Naive B cell (primary cell): ENCODE measurements at regions not wholly inside any gene's neighbourhood (a gene's known extent, or its start where the extent isn't known, plus 50 kb on each side); places are given as distances from the start of the nearest gene placed in this dataset.

Source experiments
- ATAC-seq, 2 donors: fragments of 150-1000 bp; cut with Tn5 transposase; 2 replicates each; pipeline ENCODE4 v1.10.0; 2021; ENCODE audit warnings: low read depth in 2 of 2, mild to moderate bottlenecking in 2 of 2, moderate library complexity in 2 of 2
- DNase-seq: peaks from one replicate; pipeline ENCODE4 v3.0.0; 2022
- H3K27ac Mint-ChIP-seq, 6 donors: one replicate each; pipeline ENCODE4 v1.8.0; 2020 to 2022; ENCODE audit warnings: mild to moderate bottlenecking in 6 of 6, mixed read lengths in 6 of 6, moderate library complexity in 5 of 6, inconsistent platforms in 2 of 6
- H3K27me3 Mint-ChIP-seq, 3 donors: one replicate each; pipeline ENCODE4 v1.8.0; 2021 to 2022; ENCODE audit warnings: mixed read lengths in 3 of 3, mild to moderate bottlenecking in 1 of 3
- H3K36me3 Mint-ChIP-seq, 2 donors: one replicate each; pipeline ENCODE4 v1.8.0; 2020 to 2022; ENCODE audit warnings: mixed read lengths in 2 of 2, inconsistent platforms in 1 of 2, mild to moderate bottlenecking in 1 of 2
- H3K4me1 Mint-ChIP-seq, 3 donors: one replicate each; pipeline ENCODE4 v1.8.0; 2020 to 2022; ENCODE audit warnings: mixed read lengths in 3 of 3, inconsistent platforms in 1 of 3, mild to moderate bottlenecking in 1 of 3, moderate library complexity in 1 of 3
- H3K4me3 Mint-ChIP-seq, 8 donors: one replicate each; pipeline ENCODE4 v1.8.0; 2020 to 2022; ENCODE audit warnings: mild to moderate bottlenecking in 8 of 8, mixed read lengths in 8 of 8, moderate library complexity in 8 of 8, inconsistent platforms in 2 of 8
- H3K9me3 Mint-ChIP-seq, 7 donors: one replicate each; pipeline ENCODE4 v1.8.0; 2020 to 2022; ENCODE audit warnings: mixed read lengths in 7 of 7, mild to moderate bottlenecking in 5 of 7, inconsistent platforms in 2 of 7, moderate library complexity in 1 of 7

DNA sequence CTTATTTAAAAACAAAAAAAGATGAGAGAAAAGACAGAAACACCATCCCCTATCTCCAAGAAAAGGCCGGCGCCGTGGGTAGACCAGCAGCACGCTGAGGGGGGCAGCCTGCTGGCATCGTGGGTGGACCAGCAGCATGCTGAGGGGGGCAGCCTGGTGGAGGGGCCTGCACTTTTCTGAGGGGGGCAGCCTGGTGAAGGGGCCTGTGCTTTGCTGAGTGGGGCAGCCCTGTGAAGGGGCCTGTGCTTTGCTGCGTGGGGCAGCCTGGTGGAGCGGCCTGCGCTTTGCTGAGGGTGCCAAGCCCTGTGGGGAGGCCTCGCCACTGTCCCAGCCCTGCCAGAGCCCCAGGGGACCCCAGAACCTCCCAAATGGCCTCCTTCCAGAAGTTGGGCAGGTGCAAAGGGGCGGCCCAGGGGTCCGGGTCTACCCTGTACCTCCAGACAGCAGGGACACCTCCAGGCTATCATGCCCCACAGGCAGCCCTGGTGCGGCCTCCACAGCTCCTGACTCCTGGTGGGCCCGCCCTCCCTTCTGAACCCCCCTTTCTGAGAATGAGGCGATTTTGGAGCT lies 1185.7 kb downstream of the BRD1 start:
- no peaks in the 10 kb centered on the region for H3K27me3 Mint-ChIP-seq
- no peak for DNase-seq
- no peaks in the 10 kb centered on the region for H3K9me3 Mint-ChIP-seq
- H3K27ac Mint-ChIP-seq = no peak overlapping the region
- H3K4me3 Mint-ChIP-seq = no peak overlapping the region
- H3K4me1 Mint-ChIP-seq = no peaks in the 10 kb centered on the region
- no peak for ATAC-seq
- H3K36me3 Mint-ChIP-seq = no peaks in the 10 kb centered on the region

DNA sequence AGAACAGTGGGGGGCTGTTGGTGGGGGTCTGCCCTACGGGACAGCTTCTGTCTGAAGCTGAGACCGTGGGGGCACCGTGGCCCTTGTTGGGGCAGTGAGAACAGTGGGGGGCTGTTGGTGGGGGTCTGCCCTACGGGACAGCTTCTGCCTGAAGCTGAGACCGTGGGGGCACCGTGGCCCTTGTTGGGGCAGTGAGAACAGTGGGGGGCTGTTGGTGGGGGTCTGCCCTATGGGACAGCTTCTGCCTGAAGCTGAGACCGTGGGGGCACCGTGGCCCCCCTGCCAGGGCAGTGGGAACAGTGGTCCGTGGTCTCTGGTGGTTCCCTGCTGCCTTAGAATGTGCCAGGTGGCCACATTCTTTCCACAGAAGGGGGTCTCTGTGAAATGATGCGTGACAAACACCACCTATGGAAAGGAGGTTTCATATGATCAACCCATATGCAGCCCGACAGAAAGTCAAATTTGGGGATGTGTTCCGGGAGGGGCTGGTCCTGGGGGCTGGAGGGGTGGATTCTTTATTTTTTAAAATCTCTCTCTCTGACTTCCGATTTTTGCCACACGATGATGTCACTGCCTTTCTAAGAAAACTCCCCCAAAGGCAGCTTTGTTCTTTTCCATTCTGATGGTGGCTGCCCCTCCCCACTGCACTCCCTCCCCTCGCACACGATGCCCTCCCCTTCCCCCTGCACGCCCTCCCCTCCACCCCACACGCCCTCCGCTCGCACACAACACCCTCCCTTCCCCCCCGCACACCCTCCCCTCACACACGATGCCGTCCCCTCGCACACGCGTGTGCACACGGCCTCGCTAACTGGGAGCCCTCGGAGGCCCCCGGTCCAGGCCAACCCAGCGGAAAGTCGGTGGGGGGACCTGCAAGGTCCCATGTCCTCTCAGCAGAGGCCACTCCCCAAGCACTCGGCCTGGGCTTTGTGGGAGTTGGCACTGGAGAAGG lies 1186.5 kb downstream of the BRD1 start:
- DNase-seq (no peak), ATAC-seq (no peak)
- Mint-ChIP-seq H3K27ac (no peak overlapping the region), H3K4me1 (peaks cover 2 to 6% (median 4%) of the 10 kb centered on the region in 3 donors), H3K4me3 (no peak overlapping the region), H3K36me3 (no peaks in the 10 kb centered on the region), H3K9me3 (no peaks in the 10 kb centered on the region), H3K27me3 (no peaks in the 10 kb centered on the region)

DNA sequence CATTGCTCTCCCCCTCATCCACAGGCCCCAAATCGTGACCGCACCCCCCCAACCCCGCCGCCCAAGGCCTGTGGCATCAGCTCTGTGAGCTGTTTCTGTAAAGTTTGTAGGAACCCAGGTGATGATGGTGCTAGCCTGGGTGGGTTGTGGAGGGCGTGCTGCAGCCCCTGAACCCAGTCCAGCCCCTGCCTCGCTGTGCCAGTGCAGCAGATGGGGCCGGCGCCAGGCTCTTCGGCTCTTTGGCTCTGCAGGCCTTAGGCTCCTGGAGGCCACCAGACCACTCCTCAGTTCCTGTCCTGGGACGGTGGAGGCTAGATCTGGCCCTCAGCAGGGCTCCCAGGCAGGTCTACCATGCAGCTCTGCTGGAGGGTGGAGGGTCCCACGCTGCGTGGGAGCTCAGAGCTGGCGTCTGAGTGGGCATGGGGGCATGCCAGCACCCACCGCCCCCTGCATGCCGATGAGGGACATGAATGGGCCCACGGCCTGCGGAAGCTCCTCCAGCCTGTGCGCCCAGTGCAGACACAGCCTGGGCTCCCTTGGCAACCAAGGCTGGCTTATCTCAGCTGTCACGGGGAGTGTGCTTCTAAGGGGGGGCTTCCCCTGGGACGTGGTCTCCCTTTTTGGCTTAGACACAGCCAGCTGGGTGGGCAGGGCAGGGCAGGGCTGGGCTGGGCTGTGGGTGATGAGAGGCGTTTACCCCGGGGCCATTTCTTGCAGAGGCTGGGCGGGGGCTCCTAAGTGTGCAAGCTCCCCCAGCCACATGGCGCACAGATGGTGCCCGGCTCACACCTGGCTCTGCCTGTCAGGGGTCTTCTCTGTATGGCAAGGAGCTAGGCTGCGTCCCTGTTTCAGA lies 1187.6 kb downstream of the BRD1 start:
- Mint-ChIP-seq H3K36me3 (no peaks in the 10 kb centered on the region), H3K4me3 (no peak overlapping the region), H3K9me3 (no peaks in the 10 kb centered on the region), H3K27ac (no peak overlapping the region), H3K27me3 (no peaks in the 10 kb centered on the region), H3K4me1 (peaks cover 2 to 6% (median 5%) of the 10 kb centered on the region in 3 donors)
- DNase-seq (no peak), ATAC-seq (no peak)

DNA sequence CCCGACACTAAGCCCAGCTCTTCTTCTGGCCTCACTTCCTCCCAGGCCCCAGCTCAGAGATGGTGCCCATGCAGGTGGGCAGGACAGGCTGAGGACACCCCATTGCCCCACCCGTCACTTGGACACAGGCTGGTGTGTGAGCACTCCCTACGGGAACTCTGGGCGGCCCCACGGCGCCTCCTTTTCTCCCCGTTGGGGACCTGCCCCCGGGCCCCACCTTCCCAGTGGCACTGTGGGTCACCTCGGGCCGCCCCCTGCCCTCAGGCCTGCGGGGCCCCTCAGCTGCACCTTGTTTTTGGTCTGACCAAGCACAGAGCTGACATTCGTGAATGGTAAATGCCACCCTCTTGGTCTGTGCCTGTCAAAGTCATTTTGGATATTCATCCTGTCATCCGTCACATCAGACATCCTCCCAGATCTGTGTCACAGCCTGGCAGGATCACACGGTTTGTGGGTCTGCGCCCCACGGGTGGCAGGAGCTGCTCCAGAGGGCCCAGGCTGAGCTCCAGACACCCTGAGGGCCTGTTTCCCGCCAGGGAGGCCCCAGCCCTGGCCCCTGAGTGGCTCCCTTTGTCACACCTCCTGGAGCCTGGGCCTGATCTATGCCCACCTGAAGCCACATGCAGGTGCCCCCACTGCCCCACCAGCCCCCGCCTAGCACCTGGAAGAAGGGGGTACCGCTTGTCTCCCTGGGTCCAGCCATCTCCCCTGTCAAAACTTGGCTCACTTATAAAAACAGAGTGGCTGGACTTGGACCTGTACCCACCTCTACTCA lies 1188.5 kb downstream of the BRD1 start:
- Mint-ChIP-seq H3K27ac (peak overlapping the region in 1 of 6 donors; percentile 25), H3K27me3 (no peaks in the 10 kb centered on the region), H3K4me3 (no peak overlapping the region), H3K9me3 (no peaks in the 10 kb centered on the region), H3K36me3 (no peaks in the 10 kb centered on the region), H3K4me1 (peaks cover 2 to 6% (median 5%) of the 10 kb centered on the region in 3 donors)
- DNase-seq = no peak
- no peak for ATAC-seq

DNA sequence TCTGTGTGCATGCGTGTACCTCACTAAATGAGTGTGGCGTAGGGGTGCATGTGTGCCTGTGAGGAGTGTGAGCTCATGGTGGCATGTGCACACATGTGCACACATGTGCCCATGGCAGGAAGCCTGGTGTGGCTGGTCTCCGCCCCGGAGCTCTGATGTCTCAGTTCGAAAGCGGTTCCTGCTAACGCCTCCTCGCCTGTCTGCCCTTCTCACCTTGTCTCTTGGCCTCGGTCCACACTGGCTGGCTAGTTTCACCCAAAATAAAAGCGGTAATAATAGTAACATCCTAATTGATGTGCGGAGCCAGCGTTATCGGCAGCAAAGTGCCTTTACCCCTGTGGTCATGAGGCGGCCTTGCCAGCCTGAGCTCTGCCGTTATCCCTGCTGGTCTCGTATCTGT lies 1190.4 kb downstream of the BRD1 start:
- Mint-ChIP-seq H3K27ac (no peak overlapping the region), H3K4me3 (no peak overlapping the region), H3K36me3 (no peaks in the 10 kb centered on the region), H3K4me1 (peaks cover 2 to 6% (median 5%) of the 10 kb centered on the region in 3 donors), H3K27me3 (peaks cover 0 to 4% (median 0%) of the 10 kb centered on the region in 3 donors), H3K9me3 (no peaks in the 10 kb centered on the region)
- ATAC-seq (no peak), DNase-seq (no peak)

DNA sequence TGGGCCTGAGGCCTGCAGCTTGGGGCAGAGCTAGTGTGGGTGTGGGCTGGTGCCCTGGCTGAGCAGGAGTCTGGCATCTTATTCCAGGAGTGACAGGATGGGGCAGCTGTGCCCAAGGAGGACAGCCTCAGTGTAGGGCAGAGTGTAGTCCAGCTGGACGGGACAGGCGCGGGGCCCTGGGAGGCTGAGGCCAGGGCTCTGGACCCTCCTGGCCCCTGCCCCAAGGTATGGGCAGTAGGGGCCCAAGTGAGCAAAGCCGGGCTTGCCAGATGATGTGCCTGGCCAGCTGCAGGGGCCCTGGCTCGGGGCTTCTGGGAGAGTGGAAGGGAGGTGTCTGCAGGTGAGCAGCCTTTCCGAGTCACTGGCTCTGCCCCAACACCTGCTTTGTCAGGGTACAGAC lies 1190.9 kb downstream of the BRD1 start:
- no peaks in the 10 kb centered on the region for H3K36me3 Mint-ChIP-seq
- no peaks in the 10 kb centered on the region for H3K9me3 Mint-ChIP-seq
- DNase-seq (no peak), ATAC-seq (no peak)
- peaks cover 0 to 4% (median 0%) of the 10 kb centered on the region in 3 donors for H3K27me3 Mint-ChIP-seq
- H3K4me1 Mint-ChIP-seq = peaks cover 2 to 6% (median 5%) of the 10 kb centered on the region in 3 donors
- H3K4me3 Mint-ChIP-seq = no peak overlapping the region
- peak overlapping the region in 1 of 6 donors; percentile 77 for H3K27ac Mint-ChIP-seq

DNA sequence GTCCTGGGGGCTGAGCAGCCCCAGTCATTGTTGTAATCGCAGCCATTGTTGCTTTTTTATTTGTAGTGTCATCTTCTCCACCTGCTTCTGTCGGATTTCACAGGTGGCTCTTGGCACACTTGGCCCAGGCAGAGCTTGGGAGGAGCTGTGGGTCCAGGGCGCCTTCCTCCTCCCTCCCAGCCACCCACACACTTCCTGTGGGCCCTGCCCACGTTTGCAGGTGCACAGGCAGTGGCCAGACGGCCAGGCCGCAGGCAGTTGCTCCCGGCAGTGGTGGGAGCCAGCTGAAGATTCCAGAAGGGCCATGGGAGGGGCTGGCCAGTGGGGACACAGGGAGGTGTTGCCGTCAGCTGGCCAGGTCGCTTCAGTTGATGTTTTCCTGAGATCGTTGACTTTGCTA lies 1191.9 kb downstream of the BRD1 start:
- no peak for DNase-seq
- peaks cover 2 to 6% (median 5%) of the 10 kb centered on the region in 3 donors for H3K4me1 Mint-ChIP-seq
- H3K27me3 Mint-ChIP-seq = peaks cover 0 to 4% (median 0%) of the 10 kb centered on the region in 3 donors
- no peak for ATAC-seq
- H3K36me3 Mint-ChIP-seq = no peaks in the 10 kb centered on the region
- H3K9me3 Mint-ChIP-seq = no peaks in the 10 kb centered on the region
- H3K27ac Mint-ChIP-seq = peak overlapping the region in 1 of 6 donors; percentile 49
- H3K4me3 Mint-ChIP-seq = no peak overlapping the region

DNA sequence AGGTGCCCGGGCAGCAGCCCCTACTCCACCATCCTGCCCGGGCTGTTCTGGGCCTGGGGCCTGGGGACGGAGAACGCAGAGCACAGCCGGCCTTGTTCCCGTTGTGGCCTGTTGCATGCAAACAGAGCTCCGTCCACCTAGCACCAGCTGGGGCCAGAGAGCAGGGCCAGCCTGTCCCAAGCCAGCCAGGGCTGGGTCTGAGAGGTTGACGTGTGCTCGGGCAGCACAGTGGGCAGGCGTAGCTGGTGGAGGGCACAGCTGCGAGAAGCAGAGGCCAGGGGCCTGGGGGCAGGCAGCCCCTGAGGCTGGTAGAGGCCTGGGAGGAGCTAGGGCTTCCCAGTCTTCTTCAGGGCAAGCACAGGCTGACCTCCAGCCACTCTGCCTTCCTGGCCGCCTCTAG lies 1192.6 kb downstream of the BRD1 start:
- Mint-ChIP-seq H3K4me1 (peaks cover 2 to 6% (median 5%) of the 10 kb centered on the region in 3 donors), H3K27me3 (peaks cover 0 to 4% (median 0%) of the 10 kb centered on the region in 3 donors), H3K36me3 (no peaks in the 10 kb centered on the region), H3K4me3 (no peak overlapping the region), H3K27ac (no peak overlapping the region), H3K9me3 (no peaks in the 10 kb centered on the region)
- ATAC-seq (no peak), DNase-seq (no peak)

DNA sequence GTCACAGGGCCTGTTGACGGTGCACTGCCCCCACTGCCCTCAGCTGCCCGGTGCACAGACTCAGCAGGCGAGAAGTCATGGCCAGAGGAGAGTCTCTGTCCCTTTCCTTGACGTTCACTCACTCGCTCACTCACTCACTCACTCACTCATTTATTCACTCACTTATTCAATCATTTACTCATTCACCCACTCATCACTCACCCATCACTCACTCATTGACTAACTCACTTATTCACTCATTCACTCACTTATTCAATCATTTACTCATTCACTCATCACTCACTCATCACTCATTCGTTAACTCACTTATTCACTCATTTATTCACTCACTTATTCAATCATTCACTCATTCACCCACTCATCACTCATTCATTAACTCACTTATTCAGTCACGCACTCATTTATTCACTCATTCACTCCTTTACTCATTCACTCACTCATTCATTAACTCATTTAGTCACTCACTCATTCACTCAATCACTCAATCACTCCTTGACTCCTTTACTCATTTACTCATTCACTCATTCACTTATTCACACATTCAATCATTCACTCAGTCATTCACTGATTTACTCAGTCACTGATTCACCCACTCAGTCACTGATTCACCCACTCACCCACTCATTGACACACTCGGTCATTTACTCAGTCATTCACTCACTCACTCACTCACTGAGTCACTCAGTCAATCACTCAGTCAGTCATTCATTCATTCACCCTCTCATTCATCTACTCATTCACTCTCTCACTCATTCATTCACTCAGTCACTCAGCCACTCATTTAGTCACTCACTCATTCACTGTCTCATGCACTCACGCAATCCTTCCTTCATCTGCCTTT lies 1193.5 kb downstream of the BRD1 start:
- peaks cover 0 to 4% (median 0%) of the 10 kb centered on the region in 3 donors for H3K27me3 Mint-ChIP-seq
- no peak overlapping the region for H3K27ac Mint-ChIP-seq
- H3K9me3 Mint-ChIP-seq = no peaks in the 10 kb centered on the region
- H3K4me3 Mint-ChIP-seq = no peak overlapping the region
- no peaks in the 10 kb centered on the region for H3K36me3 Mint-ChIP-seq
- ATAC-seq = no peak
- no peak for DNase-seq
- peaks cover 2 to 6% (median 5%) of the 10 kb centered on the region in 3 donors for H3K4me1 Mint-ChIP-seq

DNA sequence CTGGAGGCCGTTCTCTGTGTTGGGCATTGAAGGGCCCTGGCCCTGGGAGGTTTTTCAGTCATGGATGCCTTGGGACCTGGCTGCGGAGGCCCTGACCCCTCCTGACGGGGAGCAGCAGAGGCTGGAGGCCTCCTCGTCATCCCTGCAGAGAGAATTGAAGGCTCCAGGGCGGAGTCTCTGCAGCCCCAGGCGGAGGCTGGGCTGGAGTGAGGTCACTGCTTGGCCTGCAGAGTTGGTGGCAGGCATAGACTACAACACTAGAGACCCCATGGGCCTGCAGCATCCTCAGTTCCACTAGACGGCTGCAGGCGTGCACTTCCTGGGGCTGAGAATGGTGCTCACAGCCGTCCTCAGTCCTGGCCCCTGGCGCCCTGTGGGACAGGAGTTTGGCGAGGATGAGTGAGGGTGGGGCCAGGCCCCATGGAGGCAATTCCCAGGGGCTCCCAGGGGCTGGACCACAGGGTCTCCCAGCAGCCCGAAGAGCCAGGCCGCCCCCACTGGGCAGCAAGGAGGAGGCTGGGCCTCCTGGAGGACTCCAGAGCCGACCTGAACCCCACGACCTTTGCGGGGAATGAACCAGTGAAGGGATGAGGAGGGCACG lies 1194.9 kb downstream of the BRD1 start:
- Mint-ChIP-seq H3K4me3 (peak overlapping the region in 1 of 8 donors; percentile 37), H3K27ac (no peak overlapping the region), H3K27me3 (peaks cover 0 to 4% (median under 1%) of the 10 kb centered on the region in 3 donors), H3K9me3 (no peaks in the 10 kb centered on the region), H3K4me1 (peaks cover 2 to 6% (median 5%) of the 10 kb centered on the region in 3 donors), H3K36me3 (no peaks in the 10 kb centered on the region)
- ATAC-seq (no peak), DNase-seq (no peak)

DNA sequence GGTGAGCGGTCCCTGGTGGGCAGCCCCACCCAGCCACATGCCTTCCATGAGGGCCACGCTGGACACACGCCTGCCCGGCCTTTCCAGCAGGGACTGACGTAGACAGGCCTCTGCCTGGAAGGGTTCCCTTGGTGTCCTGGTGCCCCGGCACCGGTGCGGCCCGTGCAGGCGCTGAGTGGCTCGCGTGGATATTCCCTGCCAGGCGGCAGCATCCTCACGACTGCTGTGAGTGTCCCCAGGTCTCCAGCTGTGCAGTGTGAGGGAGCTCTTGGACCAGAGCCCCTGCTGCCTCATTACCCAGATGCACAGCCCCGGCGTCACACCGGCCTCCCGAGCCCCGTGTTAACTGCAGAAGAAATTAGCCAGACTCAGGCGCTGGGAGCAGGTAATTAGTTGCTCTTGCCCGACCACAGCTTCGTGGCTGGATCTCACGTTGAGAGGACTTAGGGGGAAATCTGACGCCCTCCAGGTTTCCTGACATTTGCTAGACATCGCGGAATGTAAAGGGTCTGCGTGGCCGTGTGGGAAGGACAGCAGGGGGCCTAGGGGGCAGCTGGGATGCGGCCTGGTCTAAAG lies 1196.3 kb downstream of the BRD1 start:
- DNase-seq (no peak), ATAC-seq (no peak)
- H3K4me1 Mint-ChIP-seq = peaks cover 0 to 3% (median 2%) of the 10 kb centered on the region in 3 donors
- no peak overlapping the region for H3K27ac Mint-ChIP-seq
- peaks cover 0 to 6% (median 5%) of the 10 kb centered on the region in 3 donors for H3K27me3 Mint-ChIP-seq
- H3K9me3 Mint-ChIP-seq = no peaks in the 10 kb centered on the region
- no peaks in the 10 kb centered on the region for H3K36me3 Mint-ChIP-seq
- no peak overlapping the region for H3K4me3 Mint-ChIP-seq
